Panc1 (cell line): ENCODE measurements at regions not wholly inside any gene's neighbourhood (a gene's known extent, or its start where the extent isn't known, plus 50 kb on each side); places are given as distances from the start of the nearest gene placed in this dataset.

Experiments
- CTCF ChIP-seq: fragments of 450-650 bp; IDR thresholded peaks from 2 replicates; pipeline ENCODE4 v1.5.1; 2017; ENCODE audit warnings: mild to moderate bottlenecking
- POLR2AphosphoS5 ChIP-seq: IDR thresholded peaks from 2 replicates; pipeline ENCODE4 v1.6.1; 2012; ENCODE audit warnings: mild to moderate bottlenecking, low read depth, low read length, moderate library complexity
- REST ChIP-seq, 2 experiments: IDR thresholded peaks; 2 replicates each; pipeline ENCODE4 v1.6.1; 2011 to 2012; ENCODE audit warnings: low read depth in 2 of 2, control low read depth in 1 of 2, low read length in 1 of 2, mild to moderate bottlenecking in 1 of 2, moderate library complexity in 1 of 2; ENCODE audit not compliant: insufficient read depth in 1 of 2
- SIN3A ChIP-seq: IDR thresholded peaks from 2 replicates; pipeline ENCODE4 v1.6.1; 2012; ENCODE audit warnings: low read depth, mild to moderate bottlenecking, low read length, moderate library complexity, borderline replicate concordance; ENCODE audit not compliant: insufficient read depth
- TCF7L2 ChIP-seq: IDR thresholded peaks from 2 replicates; pipeline ENCODE4 v1.6.1; 2011; ENCODE audit warnings: mild to moderate bottlenecking, low read depth, low read length, inconsistent platforms

GRCh38 chr17:72565006-72565405, 444.2 kb downstream of the SOX9 start:
- TF ChIP-seq CTCF, result no peak
- TF ChIP-seq TCF7L2, result no peak
- TF ChIP-seq REST (IDR thresholded peaks at IDR 0.05; ENCODE audit: insufficient read depth in 1 of 2, low read depth in 2 of 2, low read length in 1 of 2), result no peak
- no peak for TF ChIP-seq POLR2AphosphoS5
- TF ChIP-seq SIN3A, result no peak
